ENCODE measurements at regions not wholly inside any gene's neighbourhood (a gene's known extent, or its start where the extent isn't known, plus 50 kb on each side); places are given as distances from the start of the nearest gene placed in this dataset.

DNA sequence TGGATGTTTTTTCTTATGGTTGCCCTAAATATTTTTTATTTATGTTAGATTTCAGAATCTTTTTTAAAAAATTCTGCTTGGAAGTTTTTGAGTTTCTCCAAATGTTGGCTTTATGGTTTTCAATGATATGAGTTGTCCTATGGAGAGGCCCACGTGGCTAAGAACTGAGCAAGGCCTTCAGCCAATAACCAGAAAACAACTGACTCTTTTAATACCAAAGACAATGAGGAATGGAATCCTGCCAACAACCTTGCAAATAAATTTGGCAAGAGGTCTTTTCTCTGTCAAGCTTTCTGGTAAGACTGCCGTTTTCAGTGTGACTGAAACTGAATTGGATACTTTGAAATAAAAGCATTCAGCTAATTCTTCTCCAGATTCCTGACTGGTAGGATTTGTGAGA, 1740.1 kb upstream of the WWC1 start:
- intact Hi-C loops (cut with DNase I; ENCODE audit: low total_unique reads) = no loop called here
- no peaks in the 10 kb centered on the region for H3K9me3 ChIP-seq
- H3K27ac ChIP-seq = no peak overlapping the region
- TF ChIP-seq EP300 (IDR thresholded peaks at IDR 0.05; ENCODE audit: low read depth) = no peak
- no peak for TF ChIP-seq POLR2A (IDR thresholded peaks at IDR 0.05)
- TF ChIP-seq POLR2AphosphoS5 (IDR thresholded peaks at IDR 0.05) = no peak
- H3K27me3 ChIP-seq = no peaks in the 10 kb centered on the region
- in situ Hi-C loops (cut with MboI; ENCODE audit: low pct_ligation_motif_present in 1 of 4, low pct_unique_long_range_greater_than_20kb in 1 of 4, low sequenced_read_pairs in 3 of 4) = no loop called here
- 8 to 9% methylated on average over 2 of the region's 2 CpGs for WGBS, 2 donors (ENCODE audit: low coverage in 1 of 2)
- H3K4me1 ChIP-seq = no peaks in the 10 kb centered on the region
- H3K36me3 ChIP-seq = no peaks in the 10 kb centered on the region
- no peak for DNase-seq
- H3K4me3 ChIP-seq = no peak overlapping the region

DNA sequence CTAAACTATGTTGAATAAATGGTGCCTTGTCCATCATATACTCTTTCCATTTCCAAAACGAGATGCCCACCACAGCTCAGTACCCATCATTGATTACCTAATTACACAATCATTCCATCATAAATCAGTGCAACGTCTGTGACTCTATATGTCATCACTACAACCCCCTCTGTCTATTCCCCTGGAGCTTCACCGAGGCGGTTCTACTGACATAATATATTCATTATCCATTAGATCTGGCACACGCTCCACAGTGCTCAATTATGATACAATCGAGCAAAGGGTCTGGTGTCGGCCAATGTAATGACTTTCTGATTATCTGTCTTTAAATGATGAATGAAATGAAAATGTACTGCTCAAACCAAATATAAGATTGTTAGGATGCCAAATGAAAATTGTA, 1737.7 kb upstream of the WWC1 start:
- Histone ChIP-seq H3K9me3 (no peaks in the 10 kb centered on the region), H3K27me3 (no peaks in the 10 kb centered on the region), H3K27ac (no peak overlapping the region), H3K36me3 (no peaks in the 10 kb centered on the region), H3K4me1 (no peaks in the 10 kb centered on the region), H3K4me3 (no peak overlapping the region)
- in situ Hi-C loops (cut with MboI; ENCODE audit: low pct_ligation_motif_present in 1 of 4, low pct_unique_long_range_greater_than_20kb in 1 of 4, low sequenced_read_pairs in 3 of 4) = no loop called here
- intact Hi-C loops (cut with DNase I; ENCODE audit: low total_unique reads) = no loop called here
- TF ChIP-seq, protein P1, sequence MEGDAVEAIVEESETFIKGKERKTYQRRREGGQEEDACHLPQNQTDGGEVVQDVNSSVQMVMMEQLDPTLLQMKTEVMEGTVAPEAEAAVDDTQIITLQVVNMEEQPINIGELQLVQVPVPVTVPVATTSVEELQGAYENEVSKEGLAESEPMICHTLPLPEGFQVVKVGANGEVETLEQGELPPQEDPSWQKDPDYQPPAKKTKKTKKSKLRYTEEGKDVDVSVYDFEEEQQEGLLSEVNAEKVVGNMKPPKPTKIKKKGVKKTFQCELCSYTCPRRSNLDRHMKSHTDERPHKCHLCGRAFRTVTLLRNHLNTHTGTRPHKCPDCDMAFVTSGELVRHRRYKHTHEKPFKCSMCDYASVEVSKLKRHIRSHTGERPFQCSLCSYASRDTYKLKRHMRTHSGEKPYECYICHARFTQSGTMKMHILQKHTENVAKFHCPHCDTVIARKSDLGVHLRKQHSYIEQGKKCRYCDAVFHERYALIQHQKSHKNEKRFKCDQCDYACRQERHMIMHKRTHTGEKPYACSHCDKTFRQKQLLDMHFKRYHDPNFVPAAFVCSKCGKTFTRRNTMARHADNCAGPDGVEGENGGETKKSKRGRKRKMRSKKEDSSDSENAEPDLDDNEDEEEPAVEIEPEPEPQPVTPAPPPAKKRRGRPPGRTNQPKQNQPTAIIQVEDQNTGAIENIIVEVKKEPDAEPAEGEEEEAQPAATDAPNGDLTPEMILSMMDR (IDR thresholded peaks at IDR 0.05) = no peak
- no peak for TF ChIP-seq POLR2A (IDR thresholded peaks at IDR 0.05)
- TF ChIP-seq EP300 (IDR thresholded peaks at IDR 0.05; ENCODE audit: low read depth) = no peak
- no peak for TF ChIP-seq POLR2AphosphoS5 (IDR thresholded peaks at IDR 0.05)
- 80 to 81% methylated on average over 7 of the region's 7 CpGs for WGBS, 2 donors (ENCODE audit: low coverage in 1 of 2)
- DNase-seq = no peak

DNA sequence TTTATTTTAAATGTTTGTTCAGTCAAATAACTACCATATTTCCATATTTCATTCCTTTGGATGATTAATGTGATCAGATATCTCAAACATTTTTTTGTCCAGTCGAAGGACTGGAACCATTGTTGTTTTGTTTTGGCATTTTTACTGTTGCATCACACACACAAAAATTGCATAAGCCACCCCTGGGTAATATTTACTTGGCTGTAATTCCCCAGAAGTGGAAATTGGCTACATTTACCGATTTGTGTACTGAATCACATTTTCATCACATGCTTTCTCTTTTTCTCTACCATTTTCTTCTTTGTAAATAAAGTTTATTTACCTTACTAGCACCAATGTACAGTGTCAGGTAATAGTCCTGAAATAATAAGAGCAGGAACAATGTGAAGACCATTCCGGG, 1729.7 kb upstream of the WWC1 start:
- Histone ChIP-seq H3K36me3 (no peaks in the 10 kb centered on the region), H3K4me3 (no peak overlapping the region), H3K4me1 (no peaks in the 10 kb centered on the region), H3K9me3 (peaks cover 0 to 8% of the 10 kb centered on the region in 2 donors), H3K27ac (no peak overlapping the region), H3K27me3 (no peaks in the 10 kb centered on the region)
- DNase-seq = no peak
- TF ChIP-seq EP300 (IDR thresholded peaks at IDR 0.05; ENCODE audit: low read depth) = no peak
- TF ChIP-seq, protein P1 (IDR thresholded peaks at IDR 0.05) = no peak
- no peak for TF ChIP-seq POLR2AphosphoS5 (IDR thresholded peaks at IDR 0.05)
- TF ChIP-seq POLR2A (IDR thresholded peaks at IDR 0.05) = no peak
- intact Hi-C loops (cut with DNase I; ENCODE audit: low total_unique reads) = no loop called here
- WGBS, 2 donors (ENCODE audit: low coverage in 1 of 2) = 63 to 65% methylated on average over 3 of the region's 3 CpGs
- in situ Hi-C loops (cut with MboI; ENCODE audit: low pct_ligation_motif_present in 1 of 4, low pct_unique_long_range_greater_than_20kb in 1 of 4, low sequenced_read_pairs in 3 of 4) = no loop called here

DNA sequence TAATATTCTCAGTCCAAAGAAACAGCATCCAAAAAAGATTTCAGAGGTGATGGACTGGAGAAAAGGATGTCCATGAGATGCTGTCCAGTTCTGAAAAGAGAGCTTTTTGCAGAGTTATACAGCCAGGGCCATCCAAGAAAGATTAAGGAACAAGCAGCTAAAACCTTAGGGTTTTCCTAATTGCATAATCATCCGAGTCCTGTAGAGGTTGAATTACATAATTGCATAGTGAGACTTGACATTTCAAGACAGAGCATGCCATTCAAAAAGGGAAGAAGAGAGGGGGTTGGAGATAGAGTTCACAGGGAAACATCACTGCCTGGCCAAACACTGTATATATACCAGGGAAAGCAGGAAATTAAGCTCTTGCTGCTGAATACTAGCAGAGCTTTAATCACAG, 1729.2 kb upstream of the WWC1 start:
- peaks cover 0 to 8% of the 10 kb centered on the region in 2 donors for H3K9me3 ChIP-seq
- no peak overlapping the region for H3K27ac ChIP-seq
- TF ChIP-seq POLR2AphosphoS5 (IDR thresholded peaks at IDR 0.05) = no peak
- no peak for TF ChIP-seq EP300 (IDR thresholded peaks at IDR 0.05; ENCODE audit: low read depth)
- no peak for TF ChIP-seq POLR2A (IDR thresholded peaks at IDR 0.05)
- TF ChIP-seq, protein P1 (IDR thresholded peaks at IDR 0.05) = no peak
- no peaks in the 10 kb centered on the region for H3K4me1 ChIP-seq
- in situ Hi-C loops (cut with MboI; ENCODE audit: low pct_ligation_motif_present in 1 of 4, low pct_unique_long_range_greater_than_20kb in 1 of 4, low sequenced_read_pairs in 3 of 4) = no loop called here
- DNase-seq = no peak
- intact Hi-C loops (cut with DNase I; ENCODE audit: low total_unique reads) = no loop called here
- 0 to 27% methylated on average over 1 of the region's 1 CpG for WGBS, 2 donors (ENCODE audit: low coverage in 1 of 2)
- no peaks in the 10 kb centered on the region for H3K36me3 ChIP-seq
- H3K4me3 ChIP-seq = no peak overlapping the region
- no peaks in the 10 kb centered on the region for H3K27me3 ChIP-seq

DNA sequence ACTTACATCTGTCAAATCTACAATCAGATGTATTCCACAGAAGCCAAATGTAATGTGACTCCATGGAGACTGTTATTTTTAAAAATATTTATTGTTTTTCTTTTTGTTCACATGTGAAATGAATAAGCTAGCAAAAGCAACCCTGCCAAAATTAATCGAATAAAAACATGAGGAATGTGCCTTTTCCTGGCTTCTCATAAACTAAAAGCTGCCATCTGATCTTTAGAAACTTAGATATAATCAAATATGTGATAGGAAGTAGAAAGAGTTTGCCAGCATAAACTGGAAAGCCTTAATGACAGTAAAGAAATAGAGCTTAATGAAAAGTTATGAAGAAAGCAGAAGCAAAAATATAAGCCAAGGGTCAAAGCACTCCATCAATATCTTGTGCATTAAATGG, 1724.7 kb upstream of the WWC1 start:
- DNase-seq = no peak
- WGBS, 2 donors (ENCODE audit: low coverage in 1 of 2) = 36 to 53% methylated on average over 1 of the region's 1 CpG
- Histone ChIP-seq H3K4me3 (no peak overlapping the region), H3K9me3 (no peaks in the 10 kb centered on the region), H3K27me3 (no peaks in the 10 kb centered on the region), H3K4me1 (no peaks in the 10 kb centered on the region), H3K36me3 (no peaks in the 10 kb centered on the region), H3K27ac (no peak overlapping the region)
- intact Hi-C loops (cut with DNase I; ENCODE audit: low total_unique reads) = no loop called here
- in situ Hi-C loops (cut with MboI; ENCODE audit: low pct_ligation_motif_present in 1 of 4, low pct_unique_long_range_greater_than_20kb in 1 of 4, low sequenced_read_pairs in 3 of 4) = no loop called here
- TF ChIP-seq, protein P1 (IDR thresholded peaks at IDR 0.05) = no peak
- TF ChIP-seq POLR2AphosphoS5 (IDR thresholded peaks at IDR 0.05) (no peak), EP300 (IDR thresholded peaks at IDR 0.05; ENCODE audit: low read depth) (no peak)

Data from transverse colon (tissue), 4 donors.